ENCODE measurements at regions not wholly inside any gene's neighbourhood (a gene's known extent, or its start where the extent isn't known, plus 50 kb on each side); places are given as distances from the start of the nearest gene placed in this dataset.

DNA sequence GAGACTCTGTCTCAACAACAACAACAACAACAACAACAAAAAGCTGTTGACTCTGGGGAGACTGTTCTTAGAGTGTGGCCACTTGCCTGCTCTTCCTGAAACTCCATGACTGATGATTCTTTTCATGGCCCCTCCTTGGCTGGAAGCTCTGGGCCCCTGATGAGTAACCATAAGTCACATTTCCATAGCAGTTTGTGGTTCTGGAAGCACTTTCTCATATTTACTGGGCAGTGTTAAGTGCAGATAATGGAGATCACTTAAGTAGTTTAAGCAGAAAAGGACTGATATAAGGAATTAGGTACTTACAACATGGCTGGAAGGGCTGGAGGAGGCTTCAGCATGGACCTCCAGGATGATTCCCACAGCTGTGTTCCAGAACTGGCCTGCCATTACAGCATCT is 147.3 kb upstream of the DLX2 start:
- DNase-seq (no peak), FAIRE-seq (no peak), ATAC-seq (no peak)
- intact Hi-C loops (cut with DNase I) = no loop called here
- H3K9me3 ChIP-seq = no peaks in the 10 kb centered on the region
- no peak overlapping the region for H3K4me3 ChIP-seq
- no peaks in the 10 kb centered on the region for H3K36me3 ChIP-seq
- no peak for TF ChIP-seq CTCF (IDR thresholded peaks at IDR 0.05)
- H3K4me1 ChIP-seq = peaks cover 0 to 4% (median 0%) of the 10 kb centered on the region in 3 donors
- no peak overlapping the region for H3K27ac ChIP-seq
- H3K27me3 ChIP-seq = no peaks in the 10 kb centered on the region

GRCh38 chr2:172251231-172251630 is 148.5 kb upstream of the DLX2 start:
- ATAC-seq (no peak), FAIRE-seq (no peak), DNase-seq (no peak)
- WGBS, 2 donors = 70 to 82% methylated on average over 3 of the region's 3 CpGs
- Histone ChIP-seq H3K9me3 (no peaks in the 10 kb centered on the region), H3K27ac (no peak overlapping the region), H3K4me3 (no peak overlapping the region), H3K27me3 (no peaks in the 10 kb centered on the region), H3K36me3 (no peaks in the 10 kb centered on the region), H3K4me1 (peaks cover 0 to 4% (median 0%) of the 10 kb centered on the region in 3 donors)
- intact Hi-C loops (cut with DNase I) = no loop called here
- no peak for TF ChIP-seq CTCF (IDR thresholded peaks at IDR 0.05)

- Histone ChIP-seq H3K4me1 (peaks cover 0 to 4% (median 0%) of the 10 kb centered on the region in 3 donors), H3K27ac (no peak overlapping the region), H3K36me3 (no peaks in the 10 kb centered on the region), H3K27me3 (no peaks in the 10 kb centered on the region), H3K4me3 (no peak overlapping the region), H3K9me3 (no peaks in the 10 kb centered on the region)
- no peak for FAIRE-seq
- no peak for TF ChIP-seq CTCF (IDR thresholded peaks at IDR 0.05)
- intact Hi-C loops (cut with DNase I) = no loop called here
- DNase-seq = no peak
- ATAC-seq = no peak
- 91 to 94% methylated on average over 12 of the region's 12 CpGs for WGBS, 2 donors
Observed at GRCh38 chr2:172252154-172252553, 149.5 kb upstream of the DLX2 start.

DNA sequence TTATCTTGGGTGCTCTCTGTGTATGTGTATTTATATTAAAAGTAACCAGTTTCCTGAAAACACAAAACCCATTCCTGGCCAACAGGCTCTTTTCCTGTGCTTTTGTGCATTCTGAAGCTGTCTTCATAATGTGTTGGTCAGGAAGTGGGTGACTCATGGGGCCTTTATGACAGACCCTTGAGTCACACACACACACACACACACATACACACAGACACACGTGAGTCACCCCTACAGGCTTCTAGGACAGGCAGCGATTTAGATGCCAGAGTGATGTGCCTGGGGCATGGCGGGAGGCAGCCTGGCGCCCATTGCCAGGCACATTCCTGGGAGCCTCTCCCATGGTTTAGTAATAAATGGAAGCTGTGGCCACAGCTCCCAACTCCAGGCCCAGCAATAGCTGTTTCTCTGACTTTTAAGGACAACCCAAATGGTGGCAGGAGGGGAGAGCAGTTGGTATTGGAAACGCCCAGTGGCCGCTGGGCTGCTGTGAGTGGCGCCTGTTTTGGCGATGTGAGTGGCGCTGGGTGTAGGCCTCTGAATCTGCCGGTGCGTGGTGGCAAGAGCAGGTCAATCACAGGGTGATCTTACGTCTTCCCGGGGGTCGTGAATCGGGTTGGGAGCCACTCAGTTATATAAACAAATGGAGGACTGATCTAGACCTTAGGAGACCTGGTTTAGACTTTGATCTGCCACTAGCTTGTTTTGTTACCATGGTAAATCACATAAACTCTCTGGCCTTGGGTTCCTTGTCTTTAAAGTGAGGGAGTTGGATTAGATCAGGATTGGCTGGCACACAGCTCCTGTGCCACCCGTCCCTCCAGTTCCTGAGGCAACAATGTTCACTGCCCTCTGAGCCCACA is 150.7 kb upstream of the DLX2 start:
- no peak for TF ChIP-seq CTCF (IDR thresholded peaks at IDR 0.05)
- FAIRE-seq = no peak
- Histone ChIP-seq H3K9me3 (no peaks in the 10 kb centered on the region), H3K27me3 (no peaks in the 10 kb centered on the region), H3K36me3 (no peaks in the 10 kb centered on the region), H3K4me3 (no peak overlapping the region), H3K27ac (no peak overlapping the region), H3K4me1 (peaks cover 0 to 4% (median 0%) of the 10 kb centered on the region in 3 donors)
- intact Hi-C loops (cut with DNase I) = no loop called here
- 60 to 61% methylated on average over 16 of the region's 16 CpGs for WGBS, 2 donors
- ATAC-seq = peak; percentile 83 to 89 (median 86)
- peak in 2 of 6 donors; percentile 56 to 57 for DNase-seq

- H3K27me3 ChIP-seq = no peaks in the 10 kb centered on the region
- H3K27ac ChIP-seq = no peak overlapping the region
- TF ChIP-seq CTCF (IDR thresholded peaks at IDR 0.05) = no peak
- 45 to 55% methylated on average over 2 of the region's 2 CpGs for WGBS, 2 donors
- ATAC-seq (no peak), FAIRE-seq (no peak), DNase-seq (no peak)
- H3K9me3 ChIP-seq = no peaks in the 10 kb centered on the region
- intact Hi-C loops (cut with DNase I) = no loop called here
- peaks cover 0 to 4% (median 0%) of the 10 kb centered on the region in 3 donors for H3K4me1 ChIP-seq
- no peaks in the 10 kb centered on the region for H3K36me3 ChIP-seq
- H3K4me3 ChIP-seq = no peak overlapping the region
Observed at GRCh38 chr2:172256886-172257285, 154.2 kb upstream of the DLX2 start.
